ENCODE measurements at regions not wholly inside any gene's neighbourhood (a gene's known extent, or its start where the extent isn't known, plus 50 kb on each side); places are given as distances from the start of the nearest gene placed in this dataset.

DNA sequence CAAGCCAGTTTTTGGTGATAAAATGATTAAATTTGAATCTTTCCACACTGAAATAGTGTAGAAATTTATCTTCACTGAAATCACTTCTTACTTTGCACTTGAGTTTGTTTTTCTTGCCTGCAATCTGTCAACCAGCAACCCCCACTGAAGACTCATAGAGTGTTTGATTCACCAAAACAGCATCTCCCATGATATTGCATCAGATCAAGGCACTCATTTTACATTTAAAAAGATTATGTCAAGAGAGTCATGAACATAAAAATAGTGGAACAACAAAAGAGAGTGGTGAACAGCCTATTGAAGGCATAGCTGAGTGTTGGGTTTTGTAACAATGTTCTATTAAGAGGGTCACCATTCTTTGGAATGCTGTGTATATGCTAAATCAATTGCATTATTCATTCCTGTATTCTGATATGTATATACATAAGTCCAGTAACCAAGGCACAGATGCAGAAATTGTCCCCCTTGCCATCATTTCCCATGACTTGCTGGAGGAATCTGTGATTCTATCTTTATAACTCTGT lies 1934.9 kb downstream of the ARAP2 start:
- no peak overlapping the region for H4K91ac ChIP-seq (ENCODE audit: insufficient read length, low read depth, low read length)
- H3K9me3 ChIP-seq (ENCODE audit: control insufficient read depth, low read depth, low read length), result no peaks in the 10 kb centered on the region
- no peak overlapping the region for H2BK20ac ChIP-seq (ENCODE audit: low read depth, low read length, poor library complexity, severe bottlenecking)
- H3K18ac ChIP-seq (ENCODE audit: insufficient read length, low read depth, low read length), result no peak overlapping the region
- TF ChIP-seq, protein P1, sequence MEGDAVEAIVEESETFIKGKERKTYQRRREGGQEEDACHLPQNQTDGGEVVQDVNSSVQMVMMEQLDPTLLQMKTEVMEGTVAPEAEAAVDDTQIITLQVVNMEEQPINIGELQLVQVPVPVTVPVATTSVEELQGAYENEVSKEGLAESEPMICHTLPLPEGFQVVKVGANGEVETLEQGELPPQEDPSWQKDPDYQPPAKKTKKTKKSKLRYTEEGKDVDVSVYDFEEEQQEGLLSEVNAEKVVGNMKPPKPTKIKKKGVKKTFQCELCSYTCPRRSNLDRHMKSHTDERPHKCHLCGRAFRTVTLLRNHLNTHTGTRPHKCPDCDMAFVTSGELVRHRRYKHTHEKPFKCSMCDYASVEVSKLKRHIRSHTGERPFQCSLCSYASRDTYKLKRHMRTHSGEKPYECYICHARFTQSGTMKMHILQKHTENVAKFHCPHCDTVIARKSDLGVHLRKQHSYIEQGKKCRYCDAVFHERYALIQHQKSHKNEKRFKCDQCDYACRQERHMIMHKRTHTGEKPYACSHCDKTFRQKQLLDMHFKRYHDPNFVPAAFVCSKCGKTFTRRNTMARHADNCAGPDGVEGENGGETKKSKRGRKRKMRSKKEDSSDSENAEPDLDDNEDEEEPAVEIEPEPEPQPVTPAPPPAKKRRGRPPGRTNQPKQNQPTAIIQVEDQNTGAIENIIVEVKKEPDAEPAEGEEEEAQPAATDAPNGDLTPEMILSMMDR (conservative IDR thresholded peaks at IDR 0.05), result no peak
- no peak overlapping the region for H3K23ac ChIP-seq (ENCODE audit: insufficient read length, low read depth, low read length)
- H2BK5ac ChIP-seq (ENCODE audit: insufficient read length, low read length), result no peak overlapping the region
- H3K56ac ChIP-seq (ENCODE audit: insufficient read length, low read depth, low read length), result no peak overlapping the region
- H3K9ac ChIP-seq (ENCODE audit: extremely low read depth, insufficient read length, low read length), result no peak overlapping the region
- no peak overlapping the region for H2BK15ac ChIP-seq (ENCODE audit: low read depth, low read length)
- no peaks in the 10 kb centered on the region for H3K27me3 Mint-ChIP-seq (ENCODE audit: low read depth)
- no peaks in the 10 kb centered on the region for H3K79me1 ChIP-seq (ENCODE audit: insufficient read depth, low read depth, low read length, poor library complexity, severe bottlenecking)
- H3T11ph ChIP-seq (ENCODE audit: low read length), result no peak overlapping the region
- no peaks in the 10 kb centered on the region for H3K23me2 ChIP-seq (ENCODE audit: insufficient read length, low read depth, low read length, poor library complexity, severe bottlenecking)
- no peak overlapping the region for H3K14ac ChIP-seq (ENCODE audit: insufficient read depth, low read length)
- H3K9me3 Mint-ChIP-seq, result peaks cover 0 to 2% of the 10 kb centered on the region in 2 experiments; a peak in 1 of 5 replicates
- no peak overlapping the region for H3K4me3 Mint-ChIP-seq
- no peaks in the 10 kb centered on the region; a peak in 1 of 7 replicates for H3K36me3 Mint-ChIP-seq (ENCODE audit: insufficient read depth in 1 of 3, low read depth in 3 of 3)
- H3K27ac ChIP-seq (ENCODE audit: insufficient read length, low read depth, low read length), result no peak overlapping the region
- H3K79me2 ChIP-seq (ENCODE audit: insufficient read depth, low read length), result no peaks in the 10 kb centered on the region
- no peak overlapping the region for H4K5ac ChIP-seq (ENCODE audit: insufficient read length, low read depth, low read length)
- peaks cover 3% of the 10 kb centered on the region; the same call in 1 of the 2 replicates for H3K4me1 ChIP-seq (ENCODE audit: insufficient read depth, low read length)
- H2AFZ ChIP-seq (ENCODE audit: low read length), result no peak overlapping the region
- H3K4me1 Mint-ChIP-seq, result peaks cover 29 to 30% of the 10 kb centered on the region in 2 experiments
- no peaks in the 10 kb centered on the region for H3K27me3 ChIP-seq (ENCODE audit: insufficient read depth, low read length)
- no peak overlapping the region for H2BK120ac ChIP-seq (ENCODE audit: low read depth, low read length, poor library complexity, severe bottlenecking)
- H2AK5ac ChIP-seq (ENCODE audit: insufficient read length, low read length), result no peak overlapping the region
- H3K4ac ChIP-seq (ENCODE audit: low read depth, low read length), result no peak overlapping the region
- no peak overlapping the region for H2BK12ac ChIP-seq (ENCODE audit: insufficient read length, low read depth, low read length)
- no peak for DNase-seq
- H4K20me1 ChIP-seq (ENCODE audit: control insufficient read depth, insufficient read depth, insufficient read length), result no peaks in the 10 kb centered on the region
- H3K4me2 ChIP-seq (ENCODE audit: insufficient read depth, insufficient read length, low read length), result no peak overlapping the region
- H4K8ac ChIP-seq (replicated peaks; ENCODE audit: insufficient read length, low read depth, low read length), result no peak overlapping the region
- H3K27ac Mint-ChIP-seq, result peak overlapping the region in 1 of 3 experiments; percentile 21; a peak in 1 of 7 replicates

Data from H9 (cell line).